Trophoblast cell (in vitro differentiated cells and primary cell): ENCODE measurements at regions not wholly inside any gene's neighbourhood (a gene's known extent, or its start where the extent isn't known, plus 50 kb on each side); places are given as distances from the start of the nearest gene placed in this dataset.

Source experiments
- DNase-seq, 2 donors: peaks; one replicate each; pipeline ENCODE4 v3.0.0-alpha.2; 2016
- H2AFZ ChIP-seq: 2 replicates; pipeline ENCODE4 v1.6.1; 2013; ENCODE audit warnings: low read length, moderate library complexity, mild to moderate bottlenecking; ENCODE audit not compliant: insufficient read depth, poor library complexity
- H2AK5ac ChIP-seq: 2 replicates; pipeline ENCODE4 v1.6.1; 2013; ENCODE audit warnings: mild to moderate bottlenecking, low read length
- H2BK120ac ChIP-seq: 2 replicates; pipeline ENCODE4 v1.6.1; 2013; ENCODE audit warnings: low read length, mild to moderate bottlenecking, moderate library complexity; ENCODE audit not compliant: insufficient read depth, poor library complexity
- H2BK12ac ChIP-seq: 2 replicates; pipeline ENCODE4 v1.6.1; 2013; ENCODE audit warnings: mild to moderate bottlenecking, low read length, moderate library complexity
- H2BK5ac ChIP-seq: 2 replicates; pipeline ENCODE4 v1.6.1; 2013; ENCODE audit warnings: low read length, low read depth, moderate library complexity, mild to moderate bottlenecking; ENCODE audit not compliant: poor library complexity
- H3K14ac ChIP-seq: 2 replicates; pipeline ENCODE4 v1.6.1; 2013; ENCODE audit warnings: mild to moderate bottlenecking, low read length
- H3K18ac ChIP-seq: 2 replicates; pipeline ENCODE4 v1.6.1; 2013; ENCODE audit warnings: mild to moderate bottlenecking, low read length
- H3K23ac ChIP-seq: 2 replicates; pipeline ENCODE4 v1.6.1; 2013; ENCODE audit warnings: low read length
- H3K27ac ChIP-seq: 2 replicates; pipeline ENCODE4 v1.5.1; 2013; ENCODE audit warnings: low read depth, mild to moderate bottlenecking, inconsistent platforms, low read length, moderate library complexity
- H3K27me3 ChIP-seq: 2 replicates; pipeline ENCODE4 v1.6.1; 2013; ENCODE audit warnings: inconsistent platforms, mild to moderate bottlenecking, low read length, moderate library complexity; ENCODE audit not compliant: insufficient read depth
- H3K36me3 ChIP-seq, 2 experiments: 1 replicate in 1 of 2; 2 replicates in 1 of 2; pipeline ENCODE4 v1.6.1; 2013; ENCODE audit warnings: low read length in 2 of 2, mild to moderate bottlenecking in 2 of 2, moderate library complexity in 1 of 2; ENCODE audit not compliant: insufficient read depth in 2 of 2, control insufficient read depth in 1 of 2
- H3K4ac ChIP-seq: 2 replicates; pipeline ENCODE4 v1.6.1; 2013; ENCODE audit warnings: low read depth, mild to moderate bottlenecking, low read length, moderate library complexity
- H3K4me1 ChIP-seq, 2 experiments: 1 replicate in 1 of 2; 2 replicates in 1 of 2; pipeline ENCODE4 v1.6.1; 2013; ENCODE audit warnings: low read length in 2 of 2, mild to moderate bottlenecking in 2 of 2, moderate library complexity in 1 of 2; ENCODE audit not compliant: insufficient read depth in 2 of 2, control insufficient read depth in 1 of 2
- H3K4me2 ChIP-seq: 2 replicates; pipeline ENCODE4 v1.6.1; 2013; ENCODE audit warnings: inconsistent platforms, mild to moderate bottlenecking, low read length, moderate library complexity
- H3K4me3 ChIP-seq: 2 replicates; pipeline ENCODE4 v1.5.1; 2013; ENCODE audit warnings: mild to moderate bottlenecking, low read depth, low read length, inconsistent platforms
- H3K79me1 ChIP-seq: one replicate; pipeline ENCODE4 v1.6.1; 2013; ENCODE audit warnings: low read length
- H3K79me2 ChIP-seq: 2 replicates; pipeline ENCODE4 v1.6.1; 2013; ENCODE audit warnings: low read length, mild to moderate bottlenecking; ENCODE audit not compliant: control insufficient read depth, insufficient read depth, poor library complexity
- H3K9ac ChIP-seq: 2 replicates; pipeline ENCODE4 v1.6.1; 2013; ENCODE audit warnings: mild to moderate bottlenecking, low read length
- H3K9me3 ChIP-seq: 2 replicates; pipeline ENCODE4 v1.6.1; 2013; ENCODE audit warnings: low read depth, mild to moderate bottlenecking, control low read depth, inconsistent platforms, low read length; ENCODE audit not compliant: insufficient read depth
- H4K12ac ChIP-seq: 2 replicates; pipeline ENCODE4 v1.6.1; 2013; ENCODE audit warnings: low read depth, mild to moderate bottlenecking, low read length, moderate library complexity
- H4K8ac ChIP-seq: 2 replicates; pipeline ENCODE4 v1.6.1; 2013; ENCODE audit warnings: low read depth, mild to moderate bottlenecking, low read length, moderate library complexity
- H4K91ac ChIP-seq: one replicate; pipeline ENCODE4 v1.6.1; 2013; ENCODE audit warnings: low read depth, mild to moderate bottlenecking, low read length, moderate library complexity
- WGBS: extraction: QIAGEN DNeasy Blood & Tissue Kit; methylation state at CpG from one replicate; pipeline ENCODE4 v1.1.7; 2013; ENCODE audit warnings: missing lambda C conversion rate; ENCODE audit not compliant: insufficient read length, insufficient coverage; ENCODE audit errors: extremely low coverage; 5-methylcytosine and 5-hydroxymethylcytosine counted together

DNA sequence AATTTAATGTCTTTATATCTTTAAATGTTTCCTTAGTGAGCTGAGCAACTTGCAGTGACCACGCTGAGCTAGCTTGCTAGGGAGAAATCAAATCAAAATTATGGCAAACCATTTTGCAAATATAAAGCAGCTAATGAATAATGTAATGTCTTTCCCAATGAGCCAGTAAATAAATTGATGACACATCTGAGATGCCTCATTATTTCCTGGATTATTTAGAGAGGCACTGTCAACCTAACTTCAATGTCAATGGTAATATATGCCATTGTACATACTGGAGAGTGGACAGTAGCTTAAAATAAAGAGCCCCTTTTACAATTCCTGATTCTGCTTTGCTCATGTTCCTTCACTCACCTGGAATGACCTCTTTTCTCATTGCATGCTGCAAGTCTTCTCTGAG lies 182.6 kb downstream of the PHLDA1 start:
- Histone ChIP-seq H3K79me2 (no peaks in the 10 kb centered on the region), H4K8ac (no peak overlapping the region), H2BK5ac (no peak overlapping the region), H2BK120ac (no peak overlapping the region), H3K14ac (no peak overlapping the region), H3K9ac (no peak overlapping the region), H2AFZ (no peak overlapping the region), H3K18ac (no peak overlapping the region), H3K4me3 (no peak overlapping the region), H4K12ac (no peak overlapping the region), H3K36me3 (no peaks in the 10 kb centered on the region), H3K4ac (no peak overlapping the region), H3K23ac (no peak overlapping the region), H3K4me1 (peaks cover 0 to 7% of the 10 kb centered on the region in 2 experiments), H3K4me2 (no peak overlapping the region), H3K27ac (no peak overlapping the region), H2AK5ac (no peak overlapping the region), H2BK12ac (no peak overlapping the region), H3K79me1 (no peaks in the 10 kb centered on the region), H3K27me3 (no peaks in the 10 kb centered on the region), H4K91ac (no peak overlapping the region), H3K9me3 (no peaks in the 10 kb centered on the region)
- WGBS: no CpG with 5 or more reads among the region's 1 CpG
- DNase-seq: no peak

DNA sequence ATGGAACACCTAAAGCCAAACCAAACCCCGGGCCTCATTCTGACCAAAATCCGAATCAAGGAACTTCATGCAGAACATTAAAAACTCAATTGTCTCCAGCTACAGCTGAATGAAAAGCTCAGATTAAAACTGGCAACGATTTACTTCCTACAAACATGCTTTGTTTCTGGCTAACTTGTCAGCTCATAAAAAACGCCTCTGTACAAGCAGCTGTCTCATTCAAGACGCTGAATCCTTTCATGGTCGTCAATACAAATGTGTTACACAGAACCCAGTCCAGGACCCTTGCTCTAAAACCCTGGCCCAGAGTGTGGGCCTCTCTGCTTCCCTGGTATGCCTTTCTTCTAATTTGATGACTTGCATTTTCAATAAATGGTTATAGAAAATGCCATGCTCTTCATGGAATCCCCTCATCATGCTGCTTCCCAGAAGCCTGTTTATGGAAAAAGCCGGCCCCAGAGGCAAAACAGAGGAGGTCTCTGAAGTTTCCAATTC lies 183.1 kb downstream of the PHLDA1 start:
- Histone ChIP-seq H3K18ac (no peak overlapping the region), H3K23ac (no peak overlapping the region), H3K4ac (no peak overlapping the region), H3K27ac (no peak overlapping the region), H3K14ac (no peak overlapping the region), H3K79me2 (no peaks in the 10 kb centered on the region), H2AK5ac (no peak overlapping the region), H2BK12ac (no peak overlapping the region), H3K27me3 (no peaks in the 10 kb centered on the region), H3K36me3 (no peaks in the 10 kb centered on the region), H3K9me3 (no peaks in the 10 kb centered on the region), H3K4me1 (peaks cover 0 to 7% of the 10 kb centered on the region in 2 experiments), H3K4me2 (no peak overlapping the region), H3K4me3 (no peak overlapping the region), H4K8ac (no peak overlapping the region), H3K9ac (no peak overlapping the region), H2BK5ac (no peak overlapping the region), H4K12ac (no peak overlapping the region), H2AFZ (no peak overlapping the region), H2BK120ac (no peak overlapping the region), H4K91ac (no peak overlapping the region), H3K79me1 (no peaks in the 10 kb centered on the region)
- no peak for DNase-seq
- no CpG with 5 or more reads among the region's 7 CpGs for WGBS

DNA sequence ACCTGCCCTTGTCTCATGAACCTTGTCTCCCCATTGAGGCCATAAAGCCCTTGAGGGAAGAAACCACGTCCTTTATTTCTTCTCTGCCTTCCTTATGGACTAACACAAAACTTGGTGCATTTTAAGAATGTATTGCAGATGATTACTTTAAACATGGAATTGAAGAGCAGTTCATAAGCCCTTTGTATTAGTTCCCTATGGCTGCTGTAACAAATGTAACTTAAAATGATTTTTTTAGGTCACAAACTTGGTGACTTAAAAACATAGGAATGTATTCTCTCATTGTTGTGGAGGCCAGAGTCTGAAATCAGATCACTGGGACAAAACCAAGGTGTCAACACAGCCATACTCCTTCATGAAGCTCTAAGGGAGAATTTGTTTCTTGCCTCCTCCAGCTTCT lies 185.5 kb downstream of the PHLDA1 start:
- H3K36me3 ChIP-seq: no peaks in the 10 kb centered on the region
- H2AK5ac ChIP-seq: no peak overlapping the region
- H3K27me3 ChIP-seq: no peaks in the 10 kb centered on the region
- no peaks in the 10 kb centered on the region for H3K9me3 ChIP-seq
- H3K4me1 ChIP-seq: peaks cover 0 to 7% of the 10 kb centered on the region in 2 experiments
- H3K9ac ChIP-seq: no peak overlapping the region
- no peak overlapping the region for H3K23ac ChIP-seq
- H3K18ac ChIP-seq: no peak overlapping the region
- no peak for DNase-seq
- H3K4me3 ChIP-seq: no peak overlapping the region
- no peak overlapping the region for H3K4ac ChIP-seq
- H2AFZ ChIP-seq: no peak overlapping the region
- no peak overlapping the region for H2BK120ac ChIP-seq
- H2BK12ac ChIP-seq: no peak overlapping the region
- H3K79me2 ChIP-seq: no peaks in the 10 kb centered on the region
- H2BK5ac ChIP-seq: no peak overlapping the region
- no peak overlapping the region for H4K91ac ChIP-seq
- H4K8ac ChIP-seq: no peak overlapping the region
- no peak overlapping the region for H3K14ac ChIP-seq
- WGBS: no CpG with 5 or more reads among the region's 1 CpG
- H4K12ac ChIP-seq: no peak overlapping the region
- H3K27ac ChIP-seq: no peak overlapping the region
- H3K79me1 ChIP-seq: no peaks in the 10 kb centered on the region
- no peak overlapping the region for H3K4me2 ChIP-seq

DNA sequence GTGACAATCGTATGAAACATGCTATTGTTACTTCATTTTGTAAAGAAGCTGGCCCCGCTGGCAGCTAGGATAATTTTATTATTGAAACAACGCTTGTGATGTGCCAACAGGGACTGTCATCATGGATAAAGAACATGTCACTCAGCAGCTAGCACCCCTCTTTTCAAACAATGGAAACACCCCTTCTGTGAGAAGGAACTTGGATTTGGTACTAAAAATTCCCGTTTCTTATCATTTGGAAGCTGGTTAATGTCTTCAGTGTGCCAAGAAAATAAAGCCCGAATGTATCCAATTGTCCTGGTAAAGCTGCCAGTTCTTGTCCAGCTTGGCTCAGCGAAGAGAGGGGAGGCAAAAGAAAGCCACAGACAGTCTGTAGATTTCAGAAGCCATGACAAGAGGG lies 186.6 kb downstream of the PHLDA1 start:
- Histone ChIP-seq H4K91ac (no peak overlapping the region), H3K4me1 (peaks cover 0 to 3% of the 10 kb centered on the region in 2 experiments), H3K9me3 (no peaks in the 10 kb centered on the region), H3K4me2 (no peak overlapping the region), H3K9ac (no peak overlapping the region), H4K8ac (no peak overlapping the region), H3K4ac (no peak overlapping the region), H3K79me1 (no peaks in the 10 kb centered on the region), H2BK120ac (no peak overlapping the region), H2AK5ac (no peak overlapping the region), H2BK12ac (no peak overlapping the region), H2AFZ (no peak overlapping the region), H3K14ac (no peak overlapping the region), H3K27me3 (no peaks in the 10 kb centered on the region), H3K36me3 (no peaks in the 10 kb centered on the region), H3K18ac (no peak overlapping the region), H3K79me2 (no peaks in the 10 kb centered on the region), H3K4me3 (no peak overlapping the region), H4K12ac (no peak overlapping the region), H2BK5ac (no peak overlapping the region), H3K27ac (no peak overlapping the region), H3K23ac (no peak overlapping the region)
- WGBS: no CpG with 5 or more reads among the region's 6 CpGs
- no peak for DNase-seq
